DMS153 treated with DMSO at 0.1 percent for 48 hours (cell line): ENCODE measurements at regions not wholly inside any gene's neighbourhood (a gene's known extent, or its start where the extent isn't known, plus 50 kb on each side); places are given as distances from the start of the nearest gene placed in this dataset.
"Not testable (repeated sequence)": the region's sequence is repeated elsewhere in the genome, so short reads cannot be mapped to it uniquely, and the experiment has no call there.

Experiments used
- DNase-seq: peaks from one replicate; lab custom pipeline; 2025; ENCODE audit not compliant: unreplicated experiment; lab: John Stamatoyannopoulos, UW

DNA sequence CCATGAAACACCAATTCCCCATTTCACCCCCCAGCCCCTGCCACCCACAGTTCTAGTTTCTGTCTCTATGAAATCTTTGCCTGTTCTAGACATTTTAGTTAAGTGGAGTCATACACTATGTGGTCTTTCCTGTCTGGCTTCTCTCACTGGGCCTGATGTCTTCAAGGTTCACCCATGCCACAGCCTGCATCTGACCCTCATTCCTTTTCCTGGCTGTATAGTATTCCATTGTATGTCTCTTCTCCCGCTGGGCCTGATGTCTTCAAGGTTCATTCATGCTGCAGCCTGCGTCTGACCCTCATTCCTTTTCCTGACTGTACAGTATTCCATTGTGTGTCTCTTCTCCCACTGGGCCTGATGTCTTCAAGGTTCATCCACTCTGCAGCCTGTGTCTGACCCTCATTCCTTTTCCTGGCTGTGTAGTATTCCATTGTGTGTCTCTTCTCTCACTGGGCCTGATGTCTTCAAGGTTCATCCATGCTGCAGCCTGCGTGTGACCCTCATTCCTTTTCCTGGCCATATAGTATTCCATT is 191.7 kb downstream of the CRLF2 start:
- DNase-seq, result no peak

DNA sequence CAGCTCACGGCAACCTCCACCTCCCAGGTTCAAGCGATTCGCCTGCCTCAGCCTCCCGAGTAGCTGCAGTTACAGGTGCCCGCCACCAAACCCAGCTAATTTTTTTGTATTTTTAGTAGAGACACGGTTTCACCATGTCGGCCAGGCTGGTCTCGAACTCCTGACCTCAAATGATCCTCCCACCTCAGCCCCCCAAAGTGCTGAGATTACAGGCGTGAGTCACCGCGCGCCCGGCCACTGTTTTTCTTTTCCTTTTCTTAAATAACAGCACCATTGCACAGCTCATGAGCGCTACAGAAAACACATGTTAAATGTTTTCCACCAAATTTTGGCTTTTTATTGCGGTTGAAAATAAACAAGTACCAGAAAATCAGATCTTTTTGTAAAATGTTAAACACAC is 195.5 kb downstream of the CRLF2 start:
- DNase-seq, result not testable (repeated sequence)

DNA sequence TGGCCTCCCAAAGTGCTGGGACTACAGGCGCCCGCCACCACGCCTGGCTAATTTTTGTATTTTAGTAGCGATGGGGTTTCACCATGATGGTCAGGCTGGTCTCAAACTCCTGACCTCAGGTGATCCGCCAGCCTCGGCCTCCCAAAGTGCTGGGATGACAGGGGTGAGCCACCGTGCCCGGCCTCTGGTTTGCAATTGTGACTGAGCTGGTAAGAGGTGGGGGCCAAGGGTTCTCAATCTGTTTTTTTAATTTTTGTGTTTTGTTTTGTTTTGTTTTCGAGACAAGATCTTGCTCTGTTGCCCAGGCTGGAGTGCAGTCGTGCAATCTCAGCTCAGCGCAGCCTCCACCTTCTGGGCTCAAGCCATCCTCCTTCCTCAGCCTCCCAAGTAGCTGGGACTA is 196.2 kb downstream of the CRLF2 start:
- DNase-seq, result not testable (repeated sequence)

DNA sequence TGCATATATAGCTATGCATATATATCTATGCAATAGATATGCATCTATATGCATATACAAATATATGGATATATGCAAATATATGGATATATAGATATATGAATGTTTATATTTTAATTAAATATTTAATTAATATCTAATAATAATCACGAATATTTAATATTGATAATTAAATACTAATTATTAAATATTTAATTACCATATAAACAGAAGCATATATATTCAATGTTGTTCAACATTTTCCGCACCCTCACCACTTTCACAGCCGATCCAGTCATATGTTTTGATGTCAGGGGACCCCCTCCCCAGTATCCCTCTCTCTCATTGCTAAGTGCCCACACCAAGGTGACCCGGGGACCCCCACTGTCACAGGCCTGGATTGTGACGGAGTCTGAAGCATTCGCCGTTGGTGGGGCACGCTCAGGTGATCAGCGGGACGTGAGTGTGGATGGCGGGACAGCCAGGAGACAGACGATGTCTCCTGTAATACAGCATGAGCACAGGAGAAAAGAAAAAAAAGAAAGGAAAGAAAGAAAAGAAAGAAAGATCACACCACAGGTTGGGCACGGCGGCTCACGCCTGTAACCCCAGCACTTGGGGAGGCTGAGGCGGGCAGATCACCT is 199.7 kb downstream of the CRLF2 start:
- DNase-seq, result no peak

- DNase-seq, result no peak
Observed at GRCh38 chrX:1011691-1012283, 200.7 kb downstream of the CRLF2 start.

DNA sequence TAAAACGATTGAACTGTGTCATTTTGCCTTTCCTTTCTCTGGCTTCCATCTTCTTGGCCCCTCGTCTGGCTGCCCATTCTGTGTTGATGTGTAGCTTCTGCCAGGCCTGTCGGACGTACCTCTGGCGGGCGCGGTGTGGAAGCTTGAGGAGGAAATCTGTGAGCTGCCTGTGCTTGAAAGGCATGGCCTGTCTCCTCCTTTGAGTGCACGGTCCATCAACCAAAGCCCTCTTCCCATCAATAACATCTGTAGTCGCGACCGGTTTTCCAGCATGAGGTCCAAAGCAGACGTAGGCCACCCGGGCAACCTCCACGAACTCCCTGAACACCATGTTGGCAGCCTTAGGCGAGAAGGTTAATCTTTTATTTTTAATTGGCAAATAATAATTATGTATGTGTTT is 202.7 kb downstream of the CRLF2 start:
- no peak for DNase-seq

- no peak for DNase-seq
Observed at GRCh38 chrX:1006156-1006730, 206.2 kb downstream of the CRLF2 start.

DNA sequence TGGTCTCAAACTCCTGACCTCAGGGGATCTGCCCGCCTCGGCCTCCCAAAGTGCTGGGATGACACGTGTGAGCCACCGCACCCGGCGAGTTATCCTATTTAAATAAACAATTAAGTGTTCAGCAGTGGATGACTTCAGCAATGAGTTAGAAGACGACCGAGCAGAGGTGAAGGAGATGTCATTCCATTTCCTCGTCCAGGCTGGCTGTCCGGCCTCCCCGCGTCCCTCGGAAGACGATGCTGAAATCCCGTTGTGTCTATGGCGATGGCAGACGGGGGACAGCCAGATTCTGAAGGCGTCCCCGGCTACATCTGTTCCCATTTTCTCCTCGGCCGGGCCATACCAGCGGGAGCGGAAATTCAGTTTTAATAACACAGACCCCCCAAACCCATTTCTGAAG is 209.8 kb downstream of the CRLF2 start:
- no peak for DNase-seq

DNA sequence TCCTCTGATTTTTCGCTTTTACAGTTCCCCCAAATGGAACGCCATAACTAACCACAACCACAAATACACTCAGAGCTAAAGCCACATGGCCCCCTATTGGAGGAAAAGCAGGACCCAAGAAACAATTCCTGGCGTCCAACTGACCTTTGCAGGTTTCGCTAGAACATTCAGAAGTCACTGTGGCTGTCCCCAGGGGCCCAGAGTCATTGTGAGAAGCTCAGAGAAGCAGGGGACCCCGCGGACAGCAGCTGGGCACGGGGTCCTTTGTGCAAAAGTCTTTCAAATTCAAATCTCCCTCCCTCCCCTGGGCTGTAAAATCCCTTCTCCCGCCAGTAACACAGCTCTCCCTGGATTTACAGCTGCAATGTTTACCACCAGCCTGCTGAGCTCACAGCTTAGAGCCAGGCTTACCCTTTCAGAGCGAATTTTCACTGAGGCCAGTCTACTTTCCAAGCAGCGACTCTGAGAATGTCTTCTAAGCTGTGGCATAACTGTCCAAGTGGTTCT is 214.8 kb downstream of the CRLF2 start:
- DNase-seq, result no peak

- no peak for DNase-seq
Observed at GRCh38 chrX:994780-995179, 217.7 kb downstream of the CRLF2 start.

- no peak for DNase-seq
Observed at GRCh38 chrX:989959-990510, 222.4 kb downstream of the CRLF2 start.

GRCh38 chrX:988530-988929 is 223.9 kb downstream of the CRLF2 start:
- not testable (repeated sequence) for DNase-seq

DNA sequence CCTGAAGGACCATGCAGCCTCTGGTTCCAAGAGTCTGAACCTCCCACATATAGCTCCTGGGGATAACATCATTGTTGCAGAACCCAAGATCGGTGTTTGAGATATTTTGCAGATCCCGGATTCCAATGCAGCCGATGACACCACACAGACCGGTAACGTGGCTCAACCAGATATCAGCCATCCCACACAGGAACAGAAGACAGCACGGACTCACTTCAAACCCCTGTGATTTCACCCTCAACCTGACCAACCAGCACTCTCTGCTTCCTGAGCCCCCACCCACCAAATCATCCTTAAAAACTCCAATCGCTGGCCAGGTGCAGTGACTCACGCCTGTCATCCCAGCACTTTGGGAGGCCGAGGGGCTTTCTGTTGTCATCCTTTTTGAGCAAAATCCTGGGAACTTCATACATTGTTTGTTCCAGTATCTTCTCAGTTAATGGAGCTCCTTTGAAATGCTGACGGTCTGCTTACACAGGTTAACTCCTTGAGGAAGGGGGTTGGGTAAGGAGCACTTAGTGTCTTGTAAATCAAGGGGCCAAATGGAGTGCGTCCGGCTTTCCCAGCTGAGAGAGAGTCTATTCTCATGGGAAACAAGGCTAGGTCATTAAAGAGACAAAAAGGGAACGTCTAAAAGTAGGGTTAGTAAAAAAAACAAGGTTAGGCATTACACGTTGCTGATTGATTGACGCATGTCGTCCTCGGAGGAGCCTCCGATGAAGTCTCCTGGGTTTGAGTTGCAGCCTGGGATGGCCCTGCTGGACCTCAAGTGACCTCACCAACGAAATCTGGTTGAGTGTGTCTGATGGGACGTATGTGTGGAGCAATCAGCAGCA is 230.4 kb downstream of the CRLF2 start:
- no peak for DNase-seq

- no peak for DNase-seq
Observed at GRCh38 chrX:980587-981235, 231.7 kb downstream of the CRLF2 start.

- not testable (repeated sequence) for DNase-seq
Observed at GRCh38 chrX:979127-979526, 233.3 kb downstream of the CRLF2 start.

- DNase-seq, result no peak
Observed at GRCh38 chrX:973010-973632, 239.3 kb downstream of the CRLF2 start.

GRCh38 chrX:968148-968965 is 244.1 kb downstream of the CRLF2 start:
- no peak for DNase-seq

- DNase-seq, result no peak
Observed at GRCh38 chrX:966396-967070, 245.9 kb downstream of the CRLF2 start.
